DMS153 (cell line): ENCODE measurements at regions not wholly inside any gene's neighbourhood (a gene's known extent, or its start where the extent isn't known, plus 50 kb on each side); places are given as distances from the start of the nearest gene placed in this dataset.

Source experiments
- DNase-seq: peaks from one replicate; lab custom pipeline; 2025; lab: John Stamatoyannopoulos, UW

GRCh38 chr4:24666816-24667477 lies 82.6 kb upstream of the DHX15 start:
- no peak for DNase-seq

GRCh38 chr4:24668956-24669355 lies 84.6 kb upstream of the DHX15 start:
- DNase-seq, result no peak

- no peak for DNase-seq
These were observed 85.4 kb upstream of the DHX15 start for GRCh38 chr4:24669751-24670150.

GRCh38 chr4:24671849-24672248 lies 87.5 kb upstream of the DHX15 start:
- no peak for DNase-seq

GRCh38 chr4:24672880-24673279 lies 88.5 kb upstream of the DHX15 start:
- no peak for DNase-seq

- no peak for DNase-seq
These were observed 89.9 kb upstream of the DHX15 start for GRCh38 chr4:24674279-24674678.

- no peak for DNase-seq
These were observed 91.5 kb upstream of the DHX15 start for GRCh38 chr4:24675721-24676389.

- DNase-seq, result no peak
These were observed 93.6 kb upstream of the DHX15 start for GRCh38 chr4:24677909-24678308.

GRCh38 chr4:24680746-24681448 lies 96.5 kb upstream of the DHX15 start:
- no peak for DNase-seq

- DNase-seq, result no peak
These were observed 98.8 kb upstream of the DHX15 start for GRCh38 chr4:24683116-24683515.

GRCh38 chr4:24686866-24687692 lies 102.7 kb upstream of the DHX15 start:
- no peak for DNase-seq

- DNase-seq, result no peak
These were observed 104.1 kb upstream of the DHX15 start for GRCh38 chr4:24688453-24688852.

- no peak for DNase-seq
These were observed 104.9 kb upstream of the DHX15 start for GRCh38 chr4:24689212-24689611.

GRCh38 chr4:24690436-24690835 lies 104.9 kb upstream of the SOD3 start:
- DNase-seq, result no peak

- no peak for DNase-seq
These were observed 101.7 kb upstream of the SOD3 start for GRCh38 chr4:24693636-24694035.

- no peak for DNase-seq
These were observed 95.3 kb upstream of the SOD3 start for GRCh38 chr4:24700118-24700517.

GRCh38 chr4:24701683-24702082 lies 93.7 kb upstream of the SOD3 start:
- no peak for DNase-seq

- DNase-seq, result no peak
These were observed 93.1 kb upstream of the SOD3 start for GRCh38 chr4:24702281-24702680.

GRCh38 chr4:24703298-24703697 lies 92.1 kb upstream of the SOD3 start:
- DNase-seq, result no peak

GRCh38 chr4:24704149-24704548 lies 91.2 kb upstream of the SOD3 start:
- DNase-seq, result no peak

GRCh38 chr4:24705016-24705753 lies 90.2 kb upstream of the SOD3 start:
- DNase-seq, result no peak

GRCh38 chr4:24713604-24714003 lies 81.8 kb upstream of the SOD3 start:
- DNase-seq, result no peak
